Large intestine (tissue), 3 donors: ENCODE measurements at regions not wholly inside any gene's neighbourhood (a gene's known extent, or its start where the extent isn't known, plus 50 kb on each side); places are given as distances from the start of the nearest gene placed in this dataset.
"Not testable (repeated sequence)": the region's sequence is repeated elsewhere in the genome, so short reads cannot be mapped to it uniquely, and the experiment has no call there.

Source experiments
- DNase-seq, 2 donors: peaks; one replicate each; pipeline versions ENCODE4 v3.0.0 to v3.0.0-alpha.2; 2013
- H3K27ac ChIP-seq: one replicate; pipeline ENCODE4 v1.5.1; 2013; ENCODE audit warnings: low read length
- H3K27me3 ChIP-seq: 2 replicates; pipeline ENCODE4 v1.6.1; 2013; ENCODE audit warnings: low read length; ENCODE audit not compliant: control insufficient read depth, insufficient read depth
- H3K36me3 ChIP-seq: 2 replicates; pipeline ENCODE4 v1.6.1; 2013; ENCODE audit warnings: low read length; ENCODE audit not compliant: control insufficient read depth, insufficient read depth
- H3K4me1 ChIP-seq: one replicate; pipeline ENCODE4 v1.6.1; 2013; ENCODE audit warnings: low read length; ENCODE audit not compliant: control insufficient read depth, insufficient read depth
- H3K4me3 ChIP-seq: one replicate; pipeline ENCODE4 v1.5.1; 2013; ENCODE audit warnings: low read length
- H3K9me3 ChIP-seq: one replicate; pipeline ENCODE4 v1.6.1; 2013; ENCODE audit warnings: mild to moderate bottlenecking, low read depth, low read length, moderate library complexity; ENCODE audit not compliant: control insufficient read depth
- WGBS: methylation state at CpG from one replicate; pipeline ENCODE4 v1.1.5; 2013; ENCODE audit warnings: low lambda C conversion rate; ENCODE audit not compliant: insufficient coverage; 5-methylcytosine and 5-hydroxymethylcytosine counted together

DNA sequence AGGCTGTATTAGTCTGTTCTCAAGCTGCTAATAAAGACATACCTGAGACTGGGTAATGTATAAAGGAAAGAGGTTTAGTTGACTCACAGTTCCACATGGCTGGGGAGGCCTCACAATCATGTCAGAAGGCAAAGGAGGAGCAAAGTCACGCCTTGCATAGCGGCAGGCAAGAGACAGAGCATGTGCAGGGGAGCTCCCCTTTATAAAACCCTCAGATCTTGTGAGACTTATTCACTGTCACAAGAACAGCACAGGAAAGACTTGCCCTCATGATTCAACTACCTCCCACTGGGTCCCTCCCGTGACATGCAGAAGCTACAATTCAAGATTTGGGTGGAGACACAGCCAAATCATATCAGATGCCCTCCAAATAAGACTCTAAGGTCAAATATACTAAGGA lies 139.4 kb upstream of the TOP1 start:
- H3K27me3 ChIP-seq, H3K36me3 ChIP-seq, H3K27ac ChIP-seq, H3K4me1 ChIP-seq, H3K4me3 ChIP-seq, DNase-seq, H3K9me3 ChIP-seq: not testable (repeated sequence)
- WGBS, result no CpG with 5 or more reads among the region's 3 CpGs

DNA sequence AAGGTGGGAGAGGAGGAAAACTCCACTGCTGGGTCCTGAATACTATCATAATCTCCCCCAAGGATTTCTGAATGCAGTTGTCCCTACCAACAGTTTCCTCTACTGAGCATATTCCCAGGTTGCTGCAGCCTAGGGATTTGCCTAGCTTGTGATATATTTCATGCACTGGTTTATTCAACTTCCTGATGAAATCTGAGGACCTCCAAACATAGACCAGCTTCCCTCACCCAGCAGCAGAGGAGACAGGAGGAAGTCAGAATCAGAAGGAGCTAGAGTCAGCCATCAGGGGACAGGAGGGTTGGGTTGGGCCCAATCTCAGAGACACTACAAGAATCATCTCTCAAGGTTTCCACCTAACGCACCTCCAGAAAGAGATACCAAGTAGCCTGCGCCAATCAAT lies 138.4 kb upstream of the TOP1 start:
- Histone ChIP-seq H3K9me3 (no peaks in the 10 kb centered on the region), H3K4me1 (no peaks in the 10 kb centered on the region), H3K27me3 (peaks cover 4% of the 10 kb centered on the region), H3K27ac (no peak overlapping the region), H3K4me3 (no peak overlapping the region), H3K36me3 (no peaks in the 10 kb centered on the region)
- WGBS, result 100% methylated on average over 2 of the region's 2 CpGs
- DNase-seq, result no peak

DNA sequence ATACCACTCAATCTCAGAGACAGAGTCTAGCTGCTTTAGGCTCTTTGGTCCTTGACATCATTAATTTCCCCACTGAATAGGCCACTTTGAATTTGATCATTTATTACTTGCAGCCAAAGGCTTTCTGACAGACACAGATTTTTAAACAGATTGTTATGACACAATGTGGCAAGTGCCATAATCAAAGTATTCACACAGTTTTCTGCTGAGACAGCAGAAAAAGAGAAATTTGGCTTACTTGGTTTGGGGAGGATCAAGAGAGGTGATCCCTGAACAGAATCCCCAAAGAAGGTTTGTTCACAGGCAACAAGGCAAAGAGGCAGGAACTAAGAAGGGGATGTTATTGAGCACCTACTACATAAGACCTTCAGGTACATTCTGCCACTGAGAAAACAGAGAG lies 138.0 kb upstream of the TOP1 start:
- Histone ChIP-seq H3K4me1 (no peaks in the 10 kb centered on the region), H3K36me3 (no peaks in the 10 kb centered on the region), H3K4me3 (no peak overlapping the region), H3K27ac (no peak overlapping the region), H3K27me3 (peaks cover 4% of the 10 kb centered on the region), H3K9me3 (no peaks in the 10 kb centered on the region)
- no peak for DNase-seq

DNA sequence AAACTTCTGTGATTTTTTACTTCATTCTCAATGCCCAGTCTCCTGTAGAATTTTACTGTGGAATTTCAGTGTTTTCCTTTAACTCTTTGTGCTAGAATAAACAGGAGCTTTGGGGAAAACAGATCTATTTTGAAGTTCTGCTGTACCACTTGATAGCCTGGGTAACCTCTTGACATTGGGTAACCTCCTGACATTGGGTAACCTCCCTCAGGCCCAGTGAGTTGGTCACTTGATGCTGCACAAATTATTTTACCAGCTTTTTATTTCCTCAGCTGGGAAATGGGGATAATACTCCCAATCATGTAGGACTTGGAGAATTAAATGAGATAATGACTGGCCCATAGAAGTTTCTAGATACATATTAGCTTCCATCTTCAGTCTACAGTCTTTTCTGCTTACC lies 137.3 kb upstream of the TOP1 start:
- DNase-seq, result no peak
- H3K27ac ChIP-seq, result no peak overlapping the region

DNA sequence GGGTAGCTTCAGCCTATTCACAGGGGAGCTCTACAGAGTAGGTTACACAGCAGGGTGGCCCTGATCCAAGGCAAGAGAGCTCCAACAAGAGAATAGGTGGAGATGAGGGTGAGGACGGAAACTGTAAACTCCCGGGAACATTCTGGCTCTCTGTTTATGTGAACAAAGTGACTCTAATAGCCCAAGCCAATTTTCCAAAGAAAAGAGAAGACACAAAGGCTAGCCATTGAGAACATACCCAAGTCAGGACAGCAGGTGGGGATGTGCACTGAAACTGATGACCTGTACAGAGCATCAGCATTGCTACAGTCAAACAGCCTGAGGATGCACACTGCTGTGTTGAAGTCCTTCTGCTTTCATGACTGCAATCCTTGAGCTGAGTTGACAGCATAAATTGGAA lies 136.0 kb upstream of the TOP1 start:
- H3K9me3 ChIP-seq, result no peaks in the 10 kb centered on the region
- no peaks in the 10 kb centered on the region for H3K36me3 ChIP-seq
- no peaks in the 10 kb centered on the region for H3K27me3 ChIP-seq
- DNase-seq, result no peak
- H3K4me1 ChIP-seq, result no peaks in the 10 kb centered on the region
- no peak overlapping the region for H3K27ac ChIP-seq
- no peak overlapping the region for H3K4me3 ChIP-seq
- no CpG with 5 or more reads among the region's 2 CpGs for WGBS

More for the DNA sequence above, 137.3 kb upstream of the TOP1 start:
- no peaks in the 10 kb centered on the region for H3K4me1 ChIP-seq
- H3K4me3 ChIP-seq, result no peak overlapping the region
- H3K9me3 ChIP-seq, result no peaks in the 10 kb centered on the region
- H3K36me3 ChIP-seq, result no peaks in the 10 kb centered on the region
- H3K27me3 ChIP-seq, result peaks cover 4% of the 10 kb centered on the region

DNA sequence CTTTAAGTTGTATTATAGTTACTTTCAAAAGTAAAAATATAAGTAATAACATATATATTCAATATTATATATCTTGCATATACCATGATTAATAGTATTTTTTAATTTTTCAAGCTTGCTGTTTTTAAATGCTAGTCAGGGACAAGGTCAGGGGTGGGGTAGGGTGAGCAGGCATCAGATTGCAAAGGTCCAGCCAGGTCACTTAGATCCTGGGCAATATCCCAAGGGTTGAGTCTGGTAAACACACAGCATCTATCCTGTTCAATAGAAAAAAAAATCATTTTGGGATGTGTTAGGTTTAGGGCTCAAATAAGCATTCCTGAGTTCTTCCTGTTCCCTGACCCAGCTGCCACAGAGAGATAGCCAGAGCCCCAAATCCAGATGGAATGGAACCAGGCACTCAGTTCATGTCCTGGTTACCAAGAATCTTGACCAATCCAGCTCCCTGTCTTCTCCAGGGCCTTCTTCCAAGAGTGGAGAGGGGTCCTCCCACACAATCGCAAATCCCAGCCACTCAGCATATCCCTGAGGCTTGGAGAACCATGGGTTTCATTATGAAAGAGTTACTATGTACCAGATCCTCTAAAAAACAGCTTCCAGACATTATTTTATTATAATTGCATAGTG lies 134.9 kb upstream of the TOP1 start:
- H3K4me3 ChIP-seq, result no peak overlapping the region
- no peak for DNase-seq
- no peak overlapping the region for H3K27ac ChIP-seq
- H3K27me3 ChIP-seq, result no peaks in the 10 kb centered on the region
- H3K9me3 ChIP-seq, result no peaks in the 10 kb centered on the region
- H3K36me3 ChIP-seq, result no peaks in the 10 kb centered on the region
- no CpG with 5 or more reads among the region's 1 CpG for WGBS
- H3K4me1 ChIP-seq, result no peaks in the 10 kb centered on the region

DNA sequence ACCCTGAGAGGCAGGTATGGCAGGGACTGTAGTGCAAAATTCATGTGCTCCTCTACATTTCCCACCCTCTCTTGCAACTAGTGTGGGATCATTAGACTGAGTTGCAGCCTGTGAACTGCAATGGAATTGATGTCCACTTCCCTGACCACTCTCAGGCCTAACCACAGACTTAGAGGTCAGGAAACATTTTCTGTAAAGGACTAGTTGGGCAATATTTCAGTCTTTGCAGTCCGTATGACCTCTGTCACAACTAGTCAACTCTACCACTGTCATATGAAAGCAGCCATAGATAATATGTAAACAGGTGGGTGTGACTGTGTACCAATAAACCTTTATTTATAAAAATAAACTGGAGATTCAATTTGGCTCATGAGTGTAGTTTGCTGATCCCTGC lies 134.4 kb upstream of the TOP1 start:
- H3K9me3 ChIP-seq, result no peaks in the 10 kb centered on the region
- H3K27ac ChIP-seq, result no peak overlapping the region
- no peak overlapping the region for H3K4me3 ChIP-seq
- no peaks in the 10 kb centered on the region for H3K36me3 ChIP-seq
- no peaks in the 10 kb centered on the region for H3K27me3 ChIP-seq
- no CpG with 5 or more reads among the region's 1 CpG for WGBS
- no peak for DNase-seq
- H3K4me1 ChIP-seq, result no peaks in the 10 kb centered on the region

DNA sequence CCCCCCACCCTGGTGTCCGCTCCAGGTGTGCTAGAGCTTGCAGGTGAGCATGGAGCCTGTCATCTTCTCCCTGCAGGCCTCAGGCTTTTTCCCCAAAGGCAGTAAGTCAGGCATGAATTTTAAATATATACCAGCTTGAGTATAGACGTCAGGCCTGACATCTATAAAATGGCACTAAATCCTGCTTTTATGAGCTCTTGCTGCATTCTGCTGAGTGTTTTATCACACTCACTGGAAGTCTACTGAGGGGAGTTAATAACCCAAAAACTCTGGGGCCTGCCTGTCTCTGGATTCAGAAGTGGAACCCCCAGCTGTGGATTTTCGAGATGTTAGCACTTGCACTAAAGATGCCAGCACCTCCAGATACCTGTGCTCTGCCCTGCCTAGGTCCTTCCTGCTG lies 133.4 kb upstream of the TOP1 start:
- H3K36me3 ChIP-seq, result no peaks in the 10 kb centered on the region
- no peaks in the 10 kb centered on the region for H3K27me3 ChIP-seq
- H3K9me3 ChIP-seq, result no peaks in the 10 kb centered on the region
- no peak overlapping the region for H3K27ac ChIP-seq
- DNase-seq, result no peak
- no peaks in the 10 kb centered on the region for H3K4me1 ChIP-seq
- no peak overlapping the region for H3K4me3 ChIP-seq
- WGBS, result no CpG with 5 or more reads among the region's 3 CpGs

DNA sequence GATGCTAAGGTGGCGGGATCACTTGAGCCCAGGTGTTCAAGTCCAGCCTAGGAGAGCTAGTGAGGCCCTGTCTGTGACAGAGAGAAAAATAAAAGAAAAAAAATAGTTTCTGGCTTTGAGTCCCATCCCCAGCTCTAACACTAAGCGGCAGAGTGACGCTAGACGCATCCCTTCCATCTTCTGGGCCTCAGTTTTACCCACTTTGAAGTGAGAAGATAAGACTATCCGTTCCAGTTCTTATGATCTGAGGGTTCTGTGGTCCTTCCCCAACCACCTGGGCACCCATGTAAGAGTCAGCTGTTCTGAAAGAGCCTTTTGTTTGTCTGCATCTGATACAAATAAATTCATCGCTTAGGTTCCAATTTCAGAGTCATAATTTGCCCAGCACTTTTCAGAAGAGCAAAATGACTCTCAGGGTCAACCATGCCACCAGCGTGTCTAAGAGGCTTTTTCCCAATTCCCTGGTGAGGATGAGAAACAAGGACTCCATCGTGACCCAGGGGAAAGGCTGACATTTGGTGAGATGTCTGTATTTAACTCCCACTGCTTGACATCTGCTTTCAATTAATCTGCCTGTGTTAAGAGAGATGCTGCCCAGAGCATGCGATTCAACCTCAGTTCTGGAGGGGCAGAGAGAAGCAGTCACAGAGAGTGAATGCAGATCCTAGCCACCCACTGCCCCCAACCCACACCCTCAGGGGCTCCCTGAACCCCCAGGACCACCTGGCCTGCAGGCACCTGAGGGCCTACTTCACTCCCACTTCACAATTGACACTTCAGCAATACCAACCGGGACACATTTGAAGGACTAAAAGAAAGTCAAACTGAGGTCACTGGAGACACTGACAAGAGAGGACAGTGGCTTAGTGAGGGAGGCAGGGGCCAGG lies 131.6 kb upstream of the TOP1 start:
- H3K36me3 ChIP-seq, result no peaks in the 10 kb centered on the region
- WGBS, result no CpG with 5 or more reads among the region's 10 CpGs
- DNase-seq, result no peak

DNA sequence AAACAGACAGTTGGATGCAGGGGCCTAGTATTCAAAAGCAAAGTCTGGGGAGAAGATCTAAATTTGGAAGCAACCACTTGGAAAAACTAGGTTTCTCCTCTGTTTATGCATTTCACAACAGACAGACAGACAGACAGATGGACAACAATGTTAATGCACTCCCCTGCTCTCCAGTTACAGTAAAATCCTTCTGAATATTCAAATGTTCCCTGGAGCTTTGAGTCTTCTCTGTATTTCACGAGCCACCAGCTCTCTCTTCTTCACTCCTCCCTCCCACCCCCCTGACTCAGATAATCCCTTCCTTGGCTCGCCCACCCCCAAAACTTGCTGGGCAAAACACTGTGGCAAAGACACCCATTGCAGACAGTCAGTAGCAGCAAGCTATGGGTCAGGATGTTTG lies 129.3 kb upstream of the TOP1 start:
- H3K27ac ChIP-seq, result no peak overlapping the region
- no CpG with 5 or more reads among the region's 2 CpGs for WGBS

More for the DNA sequence above, 131.6 kb upstream of the TOP1 start:
- Histone ChIP-seq H3K9me3 (no peaks in the 10 kb centered on the region), H3K27me3 (no peaks in the 10 kb centered on the region), H3K27ac (no peak overlapping the region), H3K4me3 (no peak overlapping the region), H3K4me1 (no peaks in the 10 kb centered on the region)

More for the DNA sequence above, 129.3 kb upstream of the TOP1 start:
- Histone ChIP-seq H3K36me3 (no peaks in the 10 kb centered on the region), H3K27me3 (no peaks in the 10 kb centered on the region), H3K9me3 (no peaks in the 10 kb centered on the region), H3K4me1 (no peaks in the 10 kb centered on the region), H3K4me3 (no peak overlapping the region)
- DNase-seq, result no peak
